GM21447 (cell line): ENCODE measurements at regions not wholly inside any gene's neighbourhood (a gene's known extent, or its start where the extent isn't known, plus 50 kb on each side); places are given as distances from the start of the nearest gene placed in this dataset.

Experiments used
- ATAC-seq: cut with Tn5 transposase; IDR thresholded peaks from one replicate; pipeline ENCODE4 v1.9.1; 2021; ENCODE audit not compliant: unreplicated experiment

DNA sequence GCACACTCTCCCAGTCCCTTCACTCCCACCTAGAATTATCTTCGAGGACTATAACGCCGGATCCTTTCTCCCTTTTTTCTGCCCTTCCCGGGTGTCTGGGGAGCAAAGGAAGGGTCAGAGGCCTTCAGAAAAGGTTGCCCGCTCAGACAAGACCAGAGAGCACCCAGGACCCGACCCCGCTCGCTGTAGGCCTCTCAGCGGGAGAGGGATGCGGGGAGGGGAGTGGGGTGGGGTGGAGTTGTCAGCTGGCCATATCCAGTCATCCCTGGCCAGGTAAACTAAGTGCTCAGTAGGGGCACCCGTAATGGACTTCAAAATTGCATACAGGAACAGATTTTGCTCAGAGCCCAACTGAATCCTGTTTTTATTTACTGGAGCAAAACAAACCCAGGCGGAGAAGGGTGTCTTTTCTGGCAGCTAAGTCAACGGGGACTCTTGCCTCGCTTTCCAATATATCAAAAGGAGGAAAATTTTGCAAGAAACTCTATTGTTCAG lies 65.0 kb downstream of the NOL4 start:
- ATAC-seq, result no peak

GRCh38 chr18:34158881-34159690 lies 65.6 kb downstream of the NOL4 start:
- ATAC-seq, result no peak

DNA sequence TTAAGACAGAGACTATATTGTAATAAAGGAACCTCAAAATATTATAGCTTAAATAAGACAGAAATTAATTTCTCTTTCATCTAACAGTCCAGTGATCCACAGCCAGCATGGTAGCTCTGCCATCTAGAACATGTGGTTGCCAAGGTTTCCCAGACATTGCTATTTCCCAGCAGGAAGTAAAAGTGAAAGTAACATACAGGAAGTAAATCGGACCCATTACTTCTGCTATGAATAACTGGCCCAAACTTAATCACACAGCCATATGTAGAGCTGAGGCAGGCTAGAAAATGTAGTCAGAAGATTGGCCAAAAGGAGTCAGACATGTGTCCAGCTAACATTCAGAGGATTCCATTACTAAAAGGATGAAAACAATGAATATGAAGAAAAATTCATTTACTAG lies 71.0 kb downstream of the NOL4 start:
- ATAC-seq, result no peak

DNA sequence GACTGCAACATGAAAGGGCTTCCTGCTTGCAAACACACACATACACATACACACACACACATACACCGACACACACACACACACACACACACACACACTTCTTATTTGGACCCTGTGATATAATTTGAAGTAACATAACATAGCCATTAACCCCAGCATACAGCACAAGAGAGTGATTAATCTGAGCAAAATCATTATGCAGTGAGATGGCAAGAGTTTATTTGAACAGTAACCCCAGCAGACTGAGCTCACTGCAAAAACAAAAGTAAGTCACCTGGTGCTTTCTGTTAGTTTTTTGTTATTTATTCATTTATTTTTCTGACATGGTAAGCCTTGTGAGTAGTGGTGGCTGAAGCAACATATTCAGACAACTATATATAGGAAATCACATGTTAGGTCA lies 93.7 kb downstream of the NOL4 start:
- ATAC-seq, result no peak

DNA sequence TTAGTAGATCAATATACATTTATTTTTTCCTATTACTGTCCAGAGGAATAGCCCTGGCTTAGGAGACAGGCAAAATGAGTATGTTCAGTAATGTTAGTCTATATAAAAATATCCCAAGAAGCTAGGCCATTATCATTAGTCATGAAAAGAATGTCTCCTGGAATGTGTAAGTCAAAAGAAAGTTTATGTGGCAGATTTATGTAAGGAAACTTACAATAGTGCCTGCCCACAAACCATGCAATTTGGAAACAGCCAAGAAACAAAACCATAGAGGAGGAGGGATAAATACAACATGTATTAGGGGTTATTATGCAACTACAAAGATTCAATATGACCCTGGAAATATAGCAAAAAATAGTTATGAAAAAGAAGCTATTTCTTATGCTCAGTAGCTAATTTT lies 96.3 kb downstream of the NOL4 start:
- no peak for ATAC-seq

DNA sequence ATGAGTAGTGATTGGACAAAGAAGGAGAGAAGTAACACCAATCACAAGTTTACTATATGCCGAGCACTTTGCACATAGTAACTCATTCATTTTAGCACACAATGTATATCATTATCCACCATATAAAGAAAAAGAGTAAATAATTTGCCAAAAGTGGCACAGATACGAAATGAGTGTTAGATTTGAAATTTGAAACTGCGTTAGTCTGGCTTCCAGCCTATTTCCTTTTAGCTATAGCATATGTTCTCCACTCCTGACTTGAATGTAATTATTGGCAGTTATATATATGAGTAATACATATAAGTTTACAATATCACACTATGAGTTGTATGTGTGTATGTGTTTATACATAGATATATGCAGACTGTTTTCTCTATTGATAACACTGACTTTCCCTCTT lies 98.6 kb downstream of the NOL4 start:
- no peak for ATAC-seq

DNA sequence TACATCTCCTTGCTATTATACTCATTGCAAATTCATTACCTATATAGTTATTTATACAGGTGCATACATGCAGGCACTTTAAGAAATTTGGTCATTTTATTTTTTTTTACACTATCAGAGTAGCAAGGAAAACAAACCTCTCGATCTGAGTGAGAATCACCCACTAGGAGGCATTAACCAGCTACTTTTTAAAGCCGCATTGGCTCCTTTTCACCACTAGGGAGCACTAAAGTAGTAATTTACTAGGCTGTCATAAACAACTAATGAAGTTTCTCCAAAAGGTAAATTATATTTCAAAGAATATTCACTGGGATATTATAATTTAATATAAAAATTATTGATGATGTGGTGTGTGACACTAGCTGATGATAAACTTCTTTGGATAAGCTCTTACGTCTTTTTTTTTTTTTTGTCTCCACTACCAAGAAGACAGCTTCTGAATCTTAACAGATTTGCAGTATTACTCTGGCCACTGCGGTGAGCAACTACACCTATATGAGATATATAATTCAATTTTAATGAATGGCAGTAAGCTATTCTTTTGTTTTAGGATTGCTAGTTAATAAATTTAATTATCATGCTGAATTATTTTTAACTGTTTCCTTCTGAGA lies 101.9 kb downstream of the NOL4 start:
- peak; percentile 93 for ATAC-seq

- ATAC-seq, result no peak
These were observed 103.5 kb downstream of the NOL4 start for GRCh38 chr18:34121200-34121721.

DNA sequence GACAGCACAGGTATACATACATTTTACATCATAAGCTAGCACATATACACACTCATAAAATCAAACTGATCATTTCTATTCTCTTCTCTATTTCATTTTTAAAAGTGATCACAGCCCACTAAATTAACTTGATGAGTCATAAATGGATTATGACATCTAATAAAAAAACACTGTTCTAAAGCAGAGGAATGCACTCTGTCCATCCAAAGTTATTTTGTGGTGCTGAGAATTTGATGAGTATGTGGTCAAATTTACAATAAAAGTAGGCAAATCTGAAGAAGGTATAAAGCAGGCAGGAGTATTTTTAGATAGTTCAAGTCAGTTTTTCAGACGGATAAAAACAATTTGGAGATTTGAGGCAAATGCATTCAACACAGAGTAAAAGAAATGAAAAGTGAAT lies 104.4 kb downstream of the NOL4 start:
- ATAC-seq, result no peak

- no peak for ATAC-seq
These were observed 107.4 kb downstream of the NOL4 start for GRCh38 chr18:34117319-34117718.

- ATAC-seq, result no peak
These were observed 109.2 kb downstream of the NOL4 start for GRCh38 chr18:34115409-34116081.

DNA sequence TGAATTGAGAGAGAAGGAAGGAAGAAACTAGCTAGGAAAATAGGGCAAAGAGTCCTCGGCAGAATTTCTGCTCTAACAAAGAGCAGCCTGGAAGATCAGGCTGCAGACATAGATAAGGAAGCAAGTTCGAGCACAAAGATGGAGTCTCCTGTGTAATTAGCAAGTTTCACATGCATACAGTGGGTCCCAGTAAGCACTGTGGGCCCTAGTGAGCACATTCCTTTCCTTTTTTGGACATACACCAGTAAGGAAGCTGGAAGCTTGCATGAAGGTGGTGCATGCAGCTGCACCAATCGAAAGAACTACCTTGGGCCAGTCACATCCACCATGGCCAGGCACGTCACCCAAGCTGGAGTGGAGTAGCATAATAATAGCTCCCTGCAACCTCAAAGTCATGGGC lies 109.7 kb downstream of the NOL4 start:
- no peak for ATAC-seq

DNA sequence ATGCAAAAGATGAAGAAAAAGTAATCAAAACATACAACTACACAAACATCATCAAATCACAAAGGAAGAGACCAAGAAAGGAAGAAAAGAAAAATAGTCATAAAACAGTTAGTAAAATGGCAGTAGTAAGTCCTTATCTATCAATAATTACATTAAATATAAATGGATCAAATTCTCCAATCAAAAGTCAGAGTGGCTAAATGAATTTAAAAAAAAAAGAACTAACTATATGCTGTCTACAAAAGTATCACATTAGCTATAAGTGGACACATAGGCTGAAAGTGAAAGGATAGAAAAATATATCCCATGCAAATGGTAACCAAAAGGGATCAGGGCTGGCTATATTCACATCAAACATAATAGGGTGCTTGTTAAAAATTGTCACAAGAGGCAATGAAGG lies 116.5 kb downstream of the NOL4 start:
- ATAC-seq, result no peak

- no peak for ATAC-seq
These were observed 126.6 kb downstream of the NOL4 start for GRCh38 chr18:34098109-34098508.

- no peak for ATAC-seq
These were observed 127.4 kb downstream of the NOL4 start for GRCh38 chr18:34097312-34097711.

GRCh38 chr18:34094148-34094547 lies 130.6 kb downstream of the NOL4 start:
- ATAC-seq, result no peak

DNA sequence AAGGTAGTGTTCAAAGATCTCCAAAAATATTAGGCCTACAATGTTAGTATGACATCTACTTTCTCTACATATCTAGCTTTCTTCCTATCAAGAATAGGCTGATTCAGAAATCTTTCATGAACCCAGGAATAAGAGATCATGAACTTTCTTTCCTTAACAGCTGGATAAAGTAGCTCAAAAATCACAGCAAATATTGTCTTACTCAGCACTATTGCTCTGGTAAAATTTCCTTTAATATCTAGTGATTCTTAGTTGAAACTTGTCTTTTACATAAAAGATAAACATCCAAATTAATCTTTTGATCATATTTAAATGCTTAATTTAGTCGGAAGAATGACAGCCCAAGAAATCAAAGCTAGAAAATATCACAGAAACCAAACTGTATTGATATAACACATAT lies 131.9 kb downstream of the NOL4 start:
- no peak for ATAC-seq

GRCh38 chr18:34086370-34086769 lies 138.3 kb downstream of the NOL4 start:
- no peak for ATAC-seq

- no peak for ATAC-seq
These were observed 139.5 kb downstream of the NOL4 start for GRCh38 chr18:34085140-34085739.

DNA sequence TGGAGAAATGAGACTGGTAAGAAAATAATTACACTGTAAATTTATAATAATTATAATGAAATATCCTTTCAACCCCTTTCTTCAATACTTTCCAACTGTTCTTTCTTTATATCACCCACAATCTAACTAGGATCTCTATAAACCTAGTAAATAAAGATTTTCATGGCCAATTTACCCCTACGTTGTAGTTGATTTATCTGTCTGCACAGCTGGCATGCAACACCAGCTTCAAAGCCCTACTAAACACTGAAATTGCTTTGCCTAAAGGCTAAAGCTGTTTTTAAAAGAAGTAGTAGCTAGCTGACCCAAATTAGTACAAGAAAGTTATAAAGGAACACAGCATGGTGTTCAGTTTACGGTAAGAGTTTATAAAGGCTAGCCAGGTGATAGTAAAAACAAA lies 140.1 kb downstream of the NOL4 start:
- no peak for ATAC-seq

DNA sequence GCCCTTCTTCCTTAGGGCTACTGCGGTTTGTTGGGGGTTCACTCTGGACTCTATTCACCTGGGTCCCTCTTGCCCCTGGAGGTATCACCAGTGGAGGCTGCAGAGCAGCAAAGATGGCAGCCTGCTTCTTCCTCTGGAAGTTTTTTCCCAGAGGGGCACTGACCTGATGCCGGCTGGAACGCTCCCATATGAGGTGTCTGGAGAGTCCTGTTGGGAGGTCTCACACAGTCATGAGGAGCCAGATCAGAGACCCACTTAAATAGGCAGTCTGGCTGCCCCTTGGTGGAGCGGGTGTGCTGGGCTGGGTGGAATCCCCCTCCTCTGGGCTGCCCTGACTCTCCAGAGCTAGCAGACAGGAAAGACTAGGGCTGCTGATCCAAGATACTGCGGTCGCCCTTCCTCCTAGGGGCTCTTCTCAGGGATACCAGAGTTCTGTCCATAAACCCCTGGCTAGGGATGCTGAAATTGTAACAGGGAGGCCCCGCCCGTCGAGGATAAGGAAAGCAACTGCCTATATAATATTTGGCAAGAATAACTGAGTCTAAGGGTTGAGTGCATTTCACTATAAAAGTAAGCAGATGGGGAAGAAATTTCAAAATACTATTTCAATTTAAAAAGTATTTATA lies 140.7 kb downstream of the NOL4 start:
- no peak for ATAC-seq
